NB4 (cell line): ENCODE measurements at regions not wholly inside any gene's neighbourhood (a gene's known extent, or its start where the extent isn't known, plus 50 kb on each side); places are given as distances from the start of the nearest gene placed in this dataset.

Experiments
- DNase-seq: peaks from one replicate; pipeline ENCODE4 v3.0.0; 2010; ENCODE audit warnings: low read depth
- H3K4me3 ChIP-seq: one replicate; pipeline ENCODE4 v1.5.1; 2011; ENCODE audit warnings: mild to moderate bottlenecking, low read depth, low read length, moderate library complexity
- MYC ChIP-seq: IDR thresholded peaks from 2 replicates; pipeline ENCODE4 v1.6.1; 2011; ENCODE audit warnings: low read depth, low read length
- POLR2A ChIP-seq: IDR thresholded peaks from 2 replicates; pipeline ENCODE4 v1.6.1; 2011; ENCODE audit warnings: mild to moderate bottlenecking; ENCODE audit not compliant: insufficient read length; ENCODE audit errors: extremely low read depth
- TF ChIP-seq, protein P1 (sequence below): IDR thresholded peaks from 2 replicates; pipeline ENCODE4 v1.6.1; 2011; ENCODE audit warnings: low read depth, low read length
- TF ChIP-seq, protein P2 (sequence below): IDR thresholded peaks from one replicate; pipeline ENCODE4 v1.5.1; 2012; ENCODE audit warnings: low read depth, low read length

DNA sequence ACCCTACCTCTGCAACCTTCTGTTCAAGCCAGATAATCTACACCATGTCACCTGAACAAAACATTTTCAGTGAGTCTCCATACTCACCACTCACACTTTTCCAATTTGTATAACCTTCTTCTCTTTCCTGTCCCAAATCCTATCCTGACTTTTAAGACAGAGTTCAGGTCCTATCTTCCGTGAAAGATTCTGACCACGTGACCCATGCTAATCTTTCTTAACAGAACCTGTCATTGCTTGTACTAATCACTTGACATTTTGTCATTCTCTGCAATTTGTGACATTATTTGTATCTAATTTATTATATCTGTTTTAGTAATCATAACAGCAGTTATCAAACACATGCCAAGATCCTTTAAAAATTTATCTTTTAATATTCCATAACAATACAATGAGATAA is 132.5 kb upstream of the PRLR start:
- TF ChIP-seq MYC = no peak
- TF ChIP-seq, protein P1, sequence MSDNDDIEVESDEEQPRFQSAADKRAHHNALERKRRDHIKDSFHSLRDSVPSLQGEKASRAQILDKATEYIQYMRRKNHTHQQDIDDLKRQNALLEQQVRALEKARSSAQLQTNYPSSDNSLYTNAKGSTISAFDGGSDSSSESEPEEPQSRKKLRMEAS = no peak
- TF ChIP-seq, protein P2, sequence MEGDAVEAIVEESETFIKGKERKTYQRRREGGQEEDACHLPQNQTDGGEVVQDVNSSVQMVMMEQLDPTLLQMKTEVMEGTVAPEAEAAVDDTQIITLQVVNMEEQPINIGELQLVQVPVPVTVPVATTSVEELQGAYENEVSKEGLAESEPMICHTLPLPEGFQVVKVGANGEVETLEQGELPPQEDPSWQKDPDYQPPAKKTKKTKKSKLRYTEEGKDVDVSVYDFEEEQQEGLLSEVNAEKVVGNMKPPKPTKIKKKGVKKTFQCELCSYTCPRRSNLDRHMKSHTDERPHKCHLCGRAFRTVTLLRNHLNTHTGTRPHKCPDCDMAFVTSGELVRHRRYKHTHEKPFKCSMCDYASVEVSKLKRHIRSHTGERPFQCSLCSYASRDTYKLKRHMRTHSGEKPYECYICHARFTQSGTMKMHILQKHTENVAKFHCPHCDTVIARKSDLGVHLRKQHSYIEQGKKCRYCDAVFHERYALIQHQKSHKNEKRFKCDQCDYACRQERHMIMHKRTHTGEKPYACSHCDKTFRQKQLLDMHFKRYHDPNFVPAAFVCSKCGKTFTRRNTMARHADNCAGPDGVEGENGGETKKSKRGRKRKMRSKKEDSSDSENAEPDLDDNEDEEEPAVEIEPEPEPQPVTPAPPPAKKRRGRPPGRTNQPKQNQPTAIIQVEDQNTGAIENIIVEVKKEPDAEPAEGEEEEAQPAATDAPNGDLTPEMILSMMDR = no peak
- DNase-seq = no peak

DNA sequence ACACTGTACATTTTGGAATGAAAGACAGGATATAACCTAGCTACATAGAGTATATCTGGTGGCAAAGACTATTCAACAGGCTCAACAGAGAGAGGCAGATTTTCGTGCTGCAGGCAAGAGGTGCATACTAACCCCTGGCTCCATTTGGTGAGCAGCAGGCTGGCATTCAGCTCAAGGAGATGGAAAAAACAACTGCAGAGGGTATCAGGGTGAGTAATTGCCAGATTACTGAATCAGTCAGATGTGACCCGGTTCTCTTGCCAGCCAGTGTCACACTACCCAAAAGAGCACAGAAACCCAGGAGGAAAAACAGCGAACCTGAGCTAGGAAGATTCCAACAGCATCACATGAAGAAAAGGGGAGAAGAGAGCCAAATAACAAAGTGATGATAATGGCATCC is 130.4 kb upstream of the PRLR start:
- H3K4me3 ChIP-seq = no peak overlapping the region
- DNase-seq = no peak
- TF ChIP-seq, protein P2 = no peak
- TF ChIP-seq POLR2A (no peak), MYC (no peak)
- TF ChIP-seq, protein P1 = no peak

More for the DNA sequence above, 132.5 kb upstream of the PRLR start:
- no peak overlapping the region for H3K4me3 ChIP-seq

DNA sequence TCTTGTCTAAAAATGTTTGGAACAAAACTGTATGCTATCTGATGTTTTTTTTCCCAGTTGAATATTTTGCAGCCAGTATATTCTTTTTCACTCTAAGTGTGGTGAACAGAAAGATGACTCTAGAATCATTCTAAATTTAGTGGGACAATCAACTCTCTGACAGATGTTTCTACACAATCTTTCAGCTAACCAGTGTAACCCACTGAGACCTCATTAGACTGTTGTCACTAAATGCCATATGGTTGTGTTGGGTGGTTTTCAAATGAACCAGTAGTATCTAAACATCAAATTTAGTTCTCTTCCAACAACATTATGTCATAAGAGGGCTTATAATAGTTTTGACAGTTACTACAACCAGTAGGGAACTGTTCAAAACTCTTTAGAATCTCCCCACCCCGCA is 129.6 kb upstream of the PRLR start:
- DNase-seq = no peak
- TF ChIP-seq, protein P2 = no peak
- no peak for TF ChIP-seq MYC
- no peak for TF ChIP-seq POLR2A
- TF ChIP-seq, protein P1 = no peak
- no peak overlapping the region for H3K4me3 ChIP-seq

DNA sequence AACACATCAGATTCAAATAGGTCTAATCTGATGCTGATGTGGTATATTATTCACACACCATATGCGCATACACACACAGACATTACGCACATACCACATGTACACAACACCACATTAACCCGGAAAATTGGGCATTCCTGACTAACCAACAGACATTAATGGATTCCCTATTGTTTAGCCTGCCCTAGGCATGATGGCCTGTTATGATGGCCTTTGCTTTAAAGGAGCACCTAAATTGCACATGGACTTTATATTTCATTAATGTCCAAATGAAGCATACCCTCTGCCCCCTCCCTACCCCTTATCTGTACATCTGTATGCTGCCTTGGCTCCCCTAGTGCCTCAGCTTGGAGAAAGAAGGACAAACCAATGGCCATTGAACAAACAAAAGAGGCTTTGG is 127.7 kb upstream of the PRLR start:
- no peak for DNase-seq
- H3K4me3 ChIP-seq = no peak overlapping the region
- no peak for TF ChIP-seq POLR2A
- TF ChIP-seq, protein P2 = no peak
- TF ChIP-seq, protein P1 = no peak

DNA sequence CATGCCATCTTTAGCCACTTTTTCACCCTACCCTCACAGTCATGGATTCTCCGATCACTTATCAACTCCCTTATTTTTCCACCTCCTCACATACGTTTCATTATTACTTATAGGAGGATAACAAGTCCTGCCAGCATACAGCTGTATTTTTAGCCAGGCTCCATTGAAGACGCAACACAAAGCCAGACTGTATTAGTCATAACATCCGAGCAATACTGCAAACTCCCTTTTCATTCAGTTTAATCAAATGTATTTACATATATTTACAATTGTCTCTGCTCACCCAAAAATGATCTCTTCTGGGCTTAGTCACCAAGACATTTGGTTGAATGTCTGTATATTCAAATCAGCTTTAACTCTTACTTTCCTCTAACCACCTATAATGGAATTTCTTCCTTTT is 126.4 kb upstream of the PRLR start:
- H3K4me3 ChIP-seq = no peak overlapping the region
- TF ChIP-seq POLR2A = no peak
- no peak for TF ChIP-seq MYC
- TF ChIP-seq, protein P2 = no peak
- TF ChIP-seq, protein P1 = no peak

DNA sequence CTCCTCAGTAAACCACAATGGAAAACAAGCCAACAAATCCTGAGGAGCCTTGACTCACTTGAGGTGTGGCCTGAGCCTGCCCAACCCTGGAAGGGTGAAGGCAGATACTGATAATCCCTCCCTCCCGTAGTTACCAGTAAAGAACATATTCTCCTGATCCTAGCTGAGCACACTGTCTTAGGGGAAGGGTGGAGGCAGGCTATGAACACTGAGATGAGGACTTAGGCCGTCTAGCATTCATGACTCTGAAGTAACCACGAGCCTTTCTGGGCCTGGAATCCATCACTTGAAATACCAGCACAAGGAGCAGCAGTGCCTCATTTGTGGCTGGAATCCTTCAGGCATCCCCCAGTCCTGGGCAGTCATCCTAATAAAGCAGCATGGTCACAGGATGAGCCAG is 124.5 kb upstream of the PRLR start:
- DNase-seq = no peak
- TF ChIP-seq MYC (no peak), POLR2A (no peak)
- TF ChIP-seq, protein P2 = no peak
- TF ChIP-seq, protein P1 = no peak
- no peak overlapping the region for H3K4me3 ChIP-seq

More for the DNA sequence above, 126.4 kb upstream of the PRLR start:
- no peak for DNase-seq
